IPS-15b (cell line): ENCODE measurements at regions not wholly inside any gene's neighbourhood (a gene's known extent, or its start where the extent isn't known, plus 50 kb on each side); places are given as distances from the start of the nearest gene placed in this dataset.

Source experiments
- H3K27me3 ChIP-seq: one replicate; pipeline ENCODE4 v1.6.1; 2013; ENCODE audit warnings: low read length; ENCODE audit not compliant: control insufficient read depth, insufficient read depth
- H3K36me3 ChIP-seq: one replicate; pipeline ENCODE4 v1.6.1; 2013; ENCODE audit warnings: low read length; ENCODE audit not compliant: control insufficient read depth, insufficient read depth
- H3K4me1 ChIP-seq: one replicate; pipeline ENCODE4 v1.6.1; 2013; ENCODE audit warnings: mild to moderate bottlenecking, low read length; ENCODE audit not compliant: control insufficient read depth, insufficient read depth
- H3K4me3 ChIP-seq: one replicate; pipeline ENCODE4 v1.5.1; 2013; ENCODE audit warnings: low read depth, low read length
- H3K9ac ChIP-seq: one replicate; pipeline ENCODE4 v1.6.1; 2013; ENCODE audit warnings: low read depth, mild to moderate bottlenecking, low read length
- H3K9me3 ChIP-seq: one replicate; pipeline ENCODE4 v1.6.1; 2013; ENCODE audit warnings: mild to moderate bottlenecking, low read length; ENCODE audit not compliant: control insufficient read depth, insufficient read depth

DNA sequence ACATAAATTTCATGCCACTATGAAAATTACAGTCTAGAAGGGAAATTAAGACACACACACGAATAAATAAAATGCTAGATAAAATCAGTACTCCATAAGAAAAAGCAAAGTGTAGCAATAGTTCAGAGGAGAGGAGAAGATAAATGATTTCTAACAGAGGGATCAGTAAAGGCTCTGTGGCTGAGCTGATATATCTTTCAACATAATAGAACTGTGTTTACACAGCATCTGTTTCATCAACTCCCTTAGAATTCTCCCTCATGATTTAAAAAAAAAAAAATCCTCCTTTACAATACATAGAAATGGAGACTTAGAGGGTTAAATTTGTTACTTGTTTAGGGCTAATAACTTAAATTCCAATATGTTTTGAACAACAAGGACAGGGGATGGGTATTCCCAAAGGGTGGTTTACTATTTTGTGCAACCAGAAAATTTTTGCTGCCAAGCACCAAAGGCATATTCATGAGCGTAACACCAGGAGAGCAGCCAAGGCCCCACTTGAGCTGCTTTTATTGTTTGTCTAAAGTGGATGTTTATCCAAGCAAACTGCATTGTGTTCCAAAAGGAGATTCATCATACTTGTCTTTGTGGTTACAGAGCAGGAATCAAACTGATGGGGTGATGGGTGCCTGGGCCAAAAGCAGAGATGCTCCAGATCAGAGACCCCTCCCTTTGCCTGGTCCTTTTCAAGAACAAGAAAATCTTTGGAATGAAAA, 162.7 kb downstream of the BMP4 start:
- Histone ChIP-seq H3K4me1 (no peaks in the 10 kb centered on the region), H3K9ac (no peak overlapping the region), H3K9me3 (no peaks in the 10 kb centered on the region), H3K4me3 (no peak overlapping the region), H3K36me3 (no peaks in the 10 kb centered on the region), H3K27me3 (no peaks in the 10 kb centered on the region)

DNA sequence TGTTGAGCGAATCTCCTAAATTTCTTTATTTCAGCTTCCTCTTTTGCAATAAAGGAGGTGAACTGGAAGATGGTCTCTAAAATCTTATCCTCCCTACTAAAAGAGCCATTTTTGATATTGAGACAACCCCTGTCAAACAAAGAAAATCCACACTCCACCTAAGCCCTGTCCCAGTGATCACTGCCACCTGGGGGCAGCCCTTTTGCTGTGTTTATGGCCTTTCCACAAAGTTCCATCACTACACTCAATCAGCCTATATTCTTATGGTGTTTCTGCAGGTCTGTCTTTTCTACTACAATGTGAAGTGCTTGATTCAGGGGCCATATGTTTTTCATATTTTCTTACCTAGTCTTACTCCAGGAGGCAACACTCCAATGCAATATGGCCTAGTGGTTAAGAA, 163.7 kb downstream of the BMP4 start:
- Histone ChIP-seq H3K4me1 (no peaks in the 10 kb centered on the region), H3K9ac (no peak overlapping the region), H3K27me3 (no peaks in the 10 kb centered on the region), H3K4me3 (no peak overlapping the region), H3K9me3 (no peaks in the 10 kb centered on the region), H3K36me3 (no peaks in the 10 kb centered on the region)

DNA sequence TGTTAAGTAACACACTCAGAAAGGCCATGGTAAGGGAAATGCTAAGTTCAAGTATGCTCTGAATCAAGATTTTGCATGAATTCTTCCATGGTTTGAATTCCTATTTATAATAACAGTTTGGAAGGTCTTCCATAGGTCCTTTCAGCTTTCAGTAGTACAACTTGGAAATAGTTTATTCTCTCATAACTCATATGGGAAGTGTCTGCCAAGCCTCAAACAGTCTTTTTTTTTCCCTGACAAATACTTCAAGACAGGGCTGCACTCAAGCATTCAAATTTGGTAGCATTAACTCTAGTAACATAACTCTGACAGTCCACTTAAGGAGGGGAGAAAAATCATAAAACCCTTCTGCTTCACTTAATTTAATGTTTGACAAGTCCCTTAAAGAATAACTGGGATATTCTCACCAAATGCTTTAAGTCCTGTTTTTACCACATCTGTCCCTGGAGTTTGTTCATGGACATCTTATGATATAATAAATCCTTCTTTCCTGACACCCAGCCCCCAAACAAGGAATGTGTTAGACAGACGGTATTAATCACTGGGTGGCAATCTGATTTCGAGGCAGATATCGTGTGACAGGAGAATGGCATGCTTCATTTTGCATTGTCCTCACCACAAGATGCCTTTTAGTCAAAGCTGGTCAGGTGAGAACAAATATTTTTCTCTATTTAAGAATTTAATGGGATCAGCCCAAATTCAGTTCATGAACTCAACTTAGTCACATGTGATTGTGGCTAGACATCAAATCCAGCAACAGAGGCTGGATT, 165.7 kb downstream of the BMP4 start:
- Histone ChIP-seq H3K9me3 (no peaks in the 10 kb centered on the region), H3K27me3 (no peaks in the 10 kb centered on the region), H3K4me1 (no peaks in the 10 kb centered on the region), H3K4me3 (no peak overlapping the region), H3K36me3 (no peaks in the 10 kb centered on the region), H3K9ac (no peak overlapping the region)

DNA sequence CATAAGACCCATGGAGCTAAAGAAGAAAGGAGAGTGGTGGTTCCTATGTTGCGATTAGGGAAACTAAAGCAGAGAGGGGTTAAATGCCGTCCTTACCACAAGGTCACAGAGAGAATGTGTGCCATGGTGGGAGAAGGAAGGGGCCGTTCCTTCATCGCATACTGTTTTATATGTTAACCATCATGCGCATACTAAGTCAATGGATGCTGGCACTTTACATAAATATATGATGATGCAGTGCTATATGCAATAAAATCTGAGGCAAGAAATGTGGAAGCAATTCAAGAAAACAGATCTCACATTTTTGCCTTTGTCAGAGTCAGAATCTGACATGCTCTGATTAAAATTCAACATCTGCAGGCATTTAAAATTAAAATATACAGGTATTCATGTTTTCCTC, 168.1 kb downstream of the BMP4 start:
- Histone ChIP-seq H3K4me3 (no peak overlapping the region), H3K9me3 (peaks cover 3% of the 10 kb centered on the region), H3K9ac (no peak overlapping the region), H3K36me3 (no peaks in the 10 kb centered on the region), H3K4me1 (no peaks in the 10 kb centered on the region), H3K27me3 (no peaks in the 10 kb centered on the region)

DNA sequence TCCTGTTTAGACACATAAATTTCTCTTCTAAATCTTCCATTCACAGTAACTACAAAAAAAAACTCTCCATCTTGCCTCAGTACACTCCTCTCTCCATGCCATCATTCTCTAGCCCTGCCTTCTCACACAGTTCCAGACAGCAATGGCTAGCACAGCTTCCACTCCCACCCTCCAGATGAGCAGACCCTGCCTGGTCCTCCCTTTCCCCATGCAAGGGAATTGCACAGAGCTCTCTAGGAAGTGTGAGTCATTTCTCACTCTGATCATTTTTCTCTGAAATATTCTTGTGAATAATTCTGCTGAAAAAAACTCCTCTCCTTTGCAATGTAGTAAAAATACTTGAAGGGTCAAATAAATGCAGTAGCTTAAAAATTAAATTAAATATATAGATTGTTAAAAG, 170.6 kb downstream of the BMP4 start:
- Histone ChIP-seq H3K36me3 (no peaks in the 10 kb centered on the region), H3K9me3 (peaks cover 3% of the 10 kb centered on the region), H3K4me1 (no peaks in the 10 kb centered on the region), H3K9ac (no peak overlapping the region), H3K27me3 (no peaks in the 10 kb centered on the region), H3K4me3 (no peak overlapping the region)

DNA sequence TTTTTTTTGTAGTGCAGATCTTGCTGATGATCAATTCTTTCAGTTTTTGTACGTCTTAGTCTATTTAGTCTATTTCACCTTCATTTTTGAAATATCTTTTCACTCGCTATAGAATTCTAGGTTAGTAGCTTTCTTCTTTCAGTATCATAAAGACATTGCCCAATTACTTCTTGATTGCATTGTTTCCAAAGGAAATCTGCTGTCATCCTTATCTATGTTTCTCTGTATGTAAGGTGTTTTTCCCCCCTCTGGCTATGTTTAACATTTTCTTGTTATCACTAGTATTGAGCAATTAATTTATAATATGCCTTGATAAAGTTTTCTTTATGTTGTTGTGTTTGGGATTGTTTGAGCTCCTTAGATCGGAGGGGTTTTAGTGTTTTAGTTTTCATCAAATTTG, 171.9 kb downstream of the BMP4 start:
- H3K4me1 ChIP-seq, result no peaks in the 10 kb centered on the region
- H3K36me3 ChIP-seq, result no peaks in the 10 kb centered on the region
- no peak overlapping the region for H3K4me3 ChIP-seq
- H3K9me3 ChIP-seq, result peaks cover 3% of the 10 kb centered on the region
- H3K27me3 ChIP-seq, result no peaks in the 10 kb centered on the region
- H3K9ac ChIP-seq, result no peak overlapping the region

DNA sequence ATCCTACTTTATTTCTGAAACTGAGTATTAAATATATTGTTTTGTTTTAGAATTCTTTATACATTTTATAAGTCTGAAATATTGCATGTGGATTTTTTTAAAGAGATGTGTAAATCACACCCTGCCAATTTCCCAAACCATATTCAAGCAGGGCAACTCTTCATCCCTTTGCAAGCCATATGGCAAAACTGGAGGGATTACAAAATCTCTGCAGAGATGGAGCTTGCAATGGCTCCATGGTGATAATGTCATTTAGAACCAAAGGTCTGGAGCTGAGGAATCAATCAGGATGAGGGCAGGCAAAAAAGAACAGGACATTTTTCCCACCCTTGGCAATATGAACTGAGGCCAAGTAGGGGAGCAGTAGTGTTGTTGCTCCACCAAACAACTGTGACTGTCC, 173.4 kb downstream of the BMP4 start:
- Histone ChIP-seq H3K36me3 (no peaks in the 10 kb centered on the region), H3K9me3 (peaks cover 3% of the 10 kb centered on the region), H3K4me3 (no peak overlapping the region), H3K27me3 (no peaks in the 10 kb centered on the region), H3K4me1 (no peaks in the 10 kb centered on the region), H3K9ac (no peak overlapping the region)

DNA sequence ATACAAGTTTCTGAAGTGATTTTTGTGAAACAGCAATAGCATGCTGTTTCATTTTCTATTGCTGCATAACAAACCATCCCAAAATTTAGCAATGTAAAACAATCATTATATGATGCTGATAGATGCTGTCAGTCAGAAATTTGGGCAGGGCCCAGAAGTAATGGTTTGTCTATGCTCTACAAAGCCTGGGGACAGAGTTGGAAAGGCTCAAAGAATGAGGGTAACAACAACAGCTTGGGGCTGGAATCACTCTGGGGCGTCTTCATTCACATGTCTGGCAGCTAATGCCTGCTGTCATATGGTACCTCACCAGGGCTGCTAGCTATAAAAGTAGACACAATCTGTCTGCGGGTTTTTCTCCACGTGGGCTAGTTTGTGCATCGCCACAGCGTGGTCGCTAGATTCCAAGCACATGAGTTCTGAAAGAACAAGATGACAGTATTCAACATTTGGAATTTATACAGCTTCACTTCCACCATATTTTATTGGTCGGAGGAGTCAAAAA, 176.5 kb downstream of the BMP4 start:
- no peaks in the 10 kb centered on the region for H3K27me3 ChIP-seq
- no peaks in the 10 kb centered on the region for H3K4me1 ChIP-seq
- no peaks in the 10 kb centered on the region for H3K36me3 ChIP-seq
- no peak overlapping the region for H3K4me3 ChIP-seq
- H3K9ac ChIP-seq, result no peak overlapping the region
- H3K9me3 ChIP-seq, result peaks cover 2% of the 10 kb centered on the region

DNA sequence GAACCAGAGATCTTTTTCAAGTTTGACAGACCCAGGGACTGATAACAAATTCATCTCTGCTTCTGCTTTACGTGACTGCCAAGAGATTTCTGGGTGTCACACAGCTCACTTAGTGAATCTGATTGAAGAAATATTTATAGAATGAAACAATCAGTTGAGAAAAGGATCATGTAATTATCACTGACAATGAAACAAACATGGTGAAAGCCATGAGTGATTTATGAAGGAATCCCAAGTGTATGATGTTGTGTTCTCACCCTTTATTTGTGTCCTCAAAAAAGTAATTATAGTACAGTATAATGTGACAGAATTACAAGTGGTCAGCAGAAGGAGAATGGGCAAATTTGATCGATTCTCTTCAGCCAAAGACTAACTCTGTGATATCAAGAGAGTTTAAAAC, 177.3 kb downstream of the BMP4 start:
- Histone ChIP-seq H3K4me3 (no peak overlapping the region), H3K9ac (no peak overlapping the region), H3K9me3 (no peaks in the 10 kb centered on the region), H3K36me3 (no peaks in the 10 kb centered on the region), H3K4me1 (no peaks in the 10 kb centered on the region), H3K27me3 (no peaks in the 10 kb centered on the region)

DNA sequence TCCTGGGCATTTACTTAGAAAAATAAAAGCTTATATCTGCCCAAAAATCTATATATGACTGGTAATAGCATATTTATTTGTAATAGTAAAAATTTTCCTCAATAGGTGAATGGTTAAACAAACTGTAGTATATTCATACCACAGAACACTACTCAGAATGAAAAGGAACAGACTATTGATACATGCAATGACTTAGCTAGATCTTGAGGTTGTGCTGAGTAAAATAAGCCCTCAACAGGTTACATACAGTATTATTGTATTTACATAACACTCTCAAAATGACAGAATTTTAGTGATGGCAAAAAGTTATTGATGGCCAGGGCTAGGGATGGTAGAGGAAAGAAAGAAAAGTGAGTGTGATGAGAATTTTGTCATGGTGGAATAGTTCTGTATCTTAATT, 178.4 kb downstream of the BMP4 start:
- Histone ChIP-seq H3K4me1 (no peaks in the 10 kb centered on the region), H3K36me3 (no peaks in the 10 kb centered on the region), H3K9me3 (no peaks in the 10 kb centered on the region), H3K9ac (no peak overlapping the region), H3K27me3 (no peaks in the 10 kb centered on the region), H3K4me3 (no peak overlapping the region)

DNA sequence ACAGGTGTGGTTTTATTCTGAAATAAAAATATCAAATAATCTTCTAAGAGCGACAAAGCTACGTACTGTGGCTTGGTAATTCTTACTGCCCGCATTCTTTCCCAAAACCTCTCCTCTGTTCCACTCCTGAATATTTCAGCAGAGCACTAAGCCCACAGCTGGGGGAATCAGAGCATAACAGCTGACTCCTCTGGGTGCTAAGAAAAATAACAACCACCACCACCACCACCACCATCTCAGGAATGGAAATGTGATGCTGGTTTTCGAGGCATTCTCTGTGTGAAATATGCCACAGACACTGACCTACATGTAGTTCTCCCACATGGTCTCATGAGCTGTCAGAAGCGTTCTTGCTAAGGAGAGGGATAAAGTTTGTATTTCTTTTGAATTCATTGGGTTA, 183.7 kb downstream of the BMP4 start:
- H3K4me3 ChIP-seq, result no peak overlapping the region
- no peak overlapping the region for H3K9ac ChIP-seq
- no peaks in the 10 kb centered on the region for H3K36me3 ChIP-seq
- no peaks in the 10 kb centered on the region for H3K27me3 ChIP-seq
- H3K4me1 ChIP-seq, result no peaks in the 10 kb centered on the region
- no peaks in the 10 kb centered on the region for H3K9me3 ChIP-seq

DNA sequence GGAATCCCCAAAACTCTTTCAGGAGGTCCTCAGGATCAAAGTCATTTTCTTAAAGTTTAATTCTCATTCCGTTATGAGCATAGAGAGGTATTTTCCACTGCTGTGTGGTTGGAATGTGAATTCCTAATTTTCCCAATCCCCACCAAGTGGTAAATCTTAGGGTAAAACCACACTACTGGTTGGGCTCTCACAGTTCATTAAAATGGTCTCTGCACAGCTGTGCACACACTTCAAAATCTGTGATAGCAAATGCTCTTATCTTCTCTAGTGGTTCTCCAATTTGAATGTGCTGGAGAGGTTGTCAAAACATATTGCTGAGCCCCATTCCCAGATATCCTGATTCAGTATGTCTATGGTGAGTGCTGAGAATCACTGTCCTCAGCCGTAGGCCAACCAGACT, 189.1 kb downstream of the BMP4 start:
- no peak overlapping the region for H3K9ac ChIP-seq
- H3K9me3 ChIP-seq, result no peaks in the 10 kb centered on the region
- H3K36me3 ChIP-seq, result no peaks in the 10 kb centered on the region
- no peaks in the 10 kb centered on the region for H3K4me1 ChIP-seq
- H3K27me3 ChIP-seq, result no peaks in the 10 kb centered on the region
- H3K4me3 ChIP-seq, result no peak overlapping the region
